Osteoblast (primary cell): ENCODE measurements at regions not wholly inside any gene's neighbourhood (a gene's known extent, or its start where the extent isn't known, plus 50 kb on each side); places are given as distances from the start of the nearest gene placed in this dataset.

Experiments used
- DNase-seq: peaks from one replicate; pipeline ENCODE4 v3.0.0; 2011; ENCODE audit warnings: low spot score, mixed read lengths; ENCODE audit not compliant: insufficient read length; ENCODE audit errors: missing footprints
- H2AFZ ChIP-seq: 2 replicates; pipeline ENCODE4 v1.6.0; 2011; ENCODE audit warnings: mild to moderate bottlenecking, low read length
- H3K27ac ChIP-seq: 2 replicates; pipeline ENCODE4 v1.5.1; 2011; ENCODE audit warnings: mild to moderate bottlenecking, low read depth, low read length, moderate library complexity
- H3K27me3 ChIP-seq: 2 replicates; pipeline ENCODE4 v1.6.0; 2012; ENCODE audit warnings: mild to moderate bottlenecking, control low read depth, inconsistent platforms, low read length, moderate library complexity; ENCODE audit not compliant: insufficient read depth
- H3K36me3 ChIP-seq: 2 replicates; pipeline ENCODE4 v1.5.1; 2011; ENCODE audit warnings: mild to moderate bottlenecking, low read length, control low read depth, moderate library complexity; ENCODE audit not compliant: insufficient read depth
- H3K4me1 ChIP-seq: 2 replicates; pipeline ENCODE4 v1.5.1; 2011; ENCODE audit warnings: mild to moderate bottlenecking, low read length, control low read depth, moderate library complexity; ENCODE audit not compliant: insufficient read depth
- H3K4me2 ChIP-seq: 2 replicates; pipeline ENCODE4 v1.6.0; 2011; ENCODE audit warnings: mild to moderate bottlenecking, low read length; ENCODE audit not compliant: insufficient read depth
- H3K4me3 ChIP-seq: fragments of 200-600 bp; sonication (generic); 3 replicates; pipeline ENCODE4 v1.5.1; 2012; ENCODE audit warnings: mild to moderate bottlenecking, low read length, inconsistent platforms; ENCODE audit not compliant: insufficient read depth
- H3K79me2 ChIP-seq: 2 replicates; pipeline ENCODE4 v1.6.0; 2012; ENCODE audit warnings: mild to moderate bottlenecking, low read length, control low read depth, inconsistent platforms; ENCODE audit not compliant: insufficient read depth
- H3K9me3 ChIP-seq: 2 replicates; pipeline ENCODE4 v1.5.1; 2011; ENCODE audit warnings: low read depth, low read length, control low read depth
- H4K20me1 ChIP-seq: 2 replicates; pipeline ENCODE4 v1.6.0; 2012; ENCODE audit warnings: mild to moderate bottlenecking, low read length, control low read depth; ENCODE audit not compliant: insufficient read depth
- CTCF ChIP-seq: IDR thresholded peaks from 2 replicates; pipeline ENCODE4 v1.5.1; 2011; ENCODE audit warnings: mild to moderate bottlenecking, low read depth, low read length, moderate library complexity; ENCODE audit errors: extremely low read depth

- no peaks in the 10 kb centered on the region for H4K20me1 ChIP-seq
- H3K4me1 ChIP-seq, result peaks cover 28% of the 10 kb centered on the region
- H3K27ac ChIP-seq, result no peak overlapping the region
- H3K36me3 ChIP-seq, result no peaks in the 10 kb centered on the region
- no peak overlapping the region for H3K4me2 ChIP-seq
- H3K9me3 ChIP-seq, result no peaks in the 10 kb centered on the region
- TF ChIP-seq CTCF, result no peak
- no peak overlapping the region for H2AFZ ChIP-seq
- no peaks in the 10 kb centered on the region for H3K27me3 ChIP-seq
- no peaks in the 10 kb centered on the region for H3K79me2 ChIP-seq
- no peak for DNase-seq
- no peak overlapping the region for H3K4me3 ChIP-seq
These were observed 82.0 kb upstream of the ID4 start for GRCh38 chr6:19755181-19755580.

GRCh38 chr6:19757036-19757435 lies 80.1 kb upstream of the ID4 start:
- Histone ChIP-seq H4K20me1 (no peaks in the 10 kb centered on the region), H3K27me3 (no peaks in the 10 kb centered on the region), H3K4me3 (no peak overlapping the region), H3K36me3 (no peaks in the 10 kb centered on the region), H3K4me2 (peak overlapping the region; percentile 54), H3K4me1 (peaks cover 28% of the 10 kb centered on the region), H3K9me3 (no peaks in the 10 kb centered on the region), H3K27ac (peak overlapping the region; percentile 78), H2AFZ (peak overlapping the region; percentile 45), H3K79me2 (no peaks in the 10 kb centered on the region)
- DNase-seq, result peak; percentile 11
- TF ChIP-seq CTCF, result no peak

- Histone ChIP-seq H3K36me3 (no peaks in the 10 kb centered on the region), H3K9me3 (no peaks in the 10 kb centered on the region), H4K20me1 (no peaks in the 10 kb centered on the region), H3K27ac (peak overlapping the region; percentile 29), H3K79me2 (no peaks in the 10 kb centered on the region), H3K4me3 (no peak overlapping the region), H3K4me2 (peak overlapping the region; percentile 13), H2AFZ (no peak overlapping the region), H3K4me1 (peaks cover 24% of the 10 kb centered on the region), H3K27me3 (no peaks in the 10 kb centered on the region)
- DNase-seq, result peak; percentile 64
- no peak for TF ChIP-seq CTCF
These were observed 77.9 kb upstream of the ID4 start for GRCh38 chr6:19759117-19759880.

GRCh38 chr6:19761121-19761520 lies 76.0 kb upstream of the ID4 start:
- Histone ChIP-seq H3K27ac (no peak overlapping the region), H2AFZ (no peak overlapping the region), H3K4me2 (no peak overlapping the region), H3K27me3 (no peaks in the 10 kb centered on the region), H3K9me3 (no peaks in the 10 kb centered on the region), H4K20me1 (no peaks in the 10 kb centered on the region), H3K79me2 (no peaks in the 10 kb centered on the region), H3K36me3 (no peaks in the 10 kb centered on the region), H3K4me3 (no peak overlapping the region), H3K4me1 (peaks cover 24% of the 10 kb centered on the region)
- DNase-seq, result no peak
- no peak for TF ChIP-seq CTCF
